ENCODE measurements at regions not wholly inside any gene's neighbourhood (a gene's known extent, or its start where the extent isn't known, plus 50 kb on each side); places are given as distances from the start of the nearest gene placed in this dataset.
"Not testable (repeated sequence)": the region's sequence is repeated elsewhere in the genome, so short reads cannot be mapped to it uniquely, and the experiment has no call there.

DNA sequence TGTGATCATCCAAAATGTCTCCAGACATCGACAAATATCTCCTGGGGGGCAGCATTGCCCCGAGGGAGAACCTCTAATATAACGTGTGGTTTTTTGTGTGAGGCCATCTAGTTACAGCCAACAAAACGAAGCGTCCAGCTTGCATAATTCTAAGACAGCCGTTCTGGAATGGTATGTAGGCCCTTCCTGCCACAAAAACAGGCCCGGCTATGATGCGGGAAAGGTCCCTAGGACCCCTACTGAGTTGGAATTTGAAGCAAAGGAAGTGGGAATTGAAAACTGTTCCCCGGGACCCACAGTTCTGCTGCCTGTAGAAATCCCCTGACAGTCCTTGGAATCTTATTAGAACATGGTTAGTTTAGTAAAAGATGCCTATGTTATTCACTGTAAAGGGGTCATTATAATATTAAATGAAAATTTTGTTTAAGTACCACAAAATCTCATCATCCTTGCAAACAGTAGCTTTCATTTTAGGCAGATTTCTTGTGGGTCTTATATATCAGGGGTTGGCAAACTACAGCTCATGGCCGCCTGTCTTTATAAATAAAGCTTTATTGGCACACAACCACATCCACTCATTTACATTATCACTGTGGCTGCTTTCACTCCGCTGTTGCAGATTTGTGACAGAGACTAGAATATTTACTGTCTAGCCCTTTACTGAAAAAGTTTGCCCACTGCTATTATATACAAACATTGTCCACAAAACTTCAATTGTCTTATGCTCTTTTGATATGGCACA lies 70.7 kb downstream of the MSX2 start:
- Histone ChIP-seq H2AFZ (no peak overlapping the region), H3K4me1 (peaks cover 6% of the 10 kb centered on the region), H3K9ac (no peak overlapping the region), H3K9me3 (ENCODE audit: control insufficient read depth, low read length) (no peaks in the 10 kb centered on the region), H3K4me2 (ENCODE audit: low read length) (no peak overlapping the region), H3K4me3 (ENCODE audit: low read depth, low read length) (no peak overlapping the region), H3K27ac (no peak overlapping the region), H3K79me2 (no peaks in the 10 kb centered on the region), H3K36me3 (ENCODE audit: control insufficient read depth, insufficient read depth, low read length) (no peaks in the 10 kb centered on the region), H3K27me3 (ENCODE audit: control insufficient read depth, insufficient read depth, low read length) (no peaks in the 10 kb centered on the region)
- TF ChIP-seq CTCF (IDR thresholded peaks at IDR 0.05), result no peak

GRCh38 chr5:174793684-174794328 lies 69.4 kb downstream of the MSX2 start:
- no peaks in the 10 kb centered on the region for H3K36me3 ChIP-seq (ENCODE audit: control insufficient read depth, insufficient read depth, low read length)
- H3K4me1 ChIP-seq, result peaks cover 6% of the 10 kb centered on the region
- H3K4me3 ChIP-seq (ENCODE audit: low read depth, low read length), result no peak overlapping the region
- H3K9me3 ChIP-seq (ENCODE audit: control insufficient read depth, low read length), result no peaks in the 10 kb centered on the region
- no peaks in the 10 kb centered on the region for H3K79me2 ChIP-seq
- H2AFZ ChIP-seq, result peak overlapping the region; percentile 66
- H3K27ac ChIP-seq, result no peak overlapping the region
- H3K4me2 ChIP-seq (ENCODE audit: low read length), result no peak overlapping the region
- TF ChIP-seq CTCF (IDR thresholded peaks at IDR 0.05), result peak; percentile 92
- no peaks in the 10 kb centered on the region for H3K27me3 ChIP-seq (ENCODE audit: control insufficient read depth, insufficient read depth, low read length)
- H3K9ac ChIP-seq, result no peak overlapping the region

DNA sequence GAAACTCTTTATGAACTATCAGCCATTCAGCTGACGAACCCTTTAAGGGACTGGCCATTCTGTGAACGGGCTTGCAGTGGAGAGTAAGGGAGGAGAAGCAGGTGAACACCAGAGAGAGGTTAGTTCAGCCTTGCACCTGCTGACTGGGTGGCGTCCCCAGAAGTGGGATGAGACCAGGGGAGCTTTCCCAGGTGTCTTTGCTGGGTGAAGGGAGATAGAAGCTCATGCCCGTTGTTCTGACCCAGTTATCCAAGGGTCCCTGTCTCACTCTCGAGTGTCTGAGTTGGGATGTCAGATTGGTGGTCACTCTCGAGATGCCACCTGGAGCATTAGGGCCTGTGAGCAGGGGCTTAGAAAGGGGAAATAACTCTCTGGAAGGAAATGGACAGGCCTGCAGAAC lies 68.7 kb downstream of the MSX2 start:
- Histone ChIP-seq H3K4me2 (ENCODE audit: low read length) (no peak overlapping the region), H3K9ac (no peak overlapping the region), H3K27ac (no peak overlapping the region), H3K79me2 (no peaks in the 10 kb centered on the region), H3K36me3 (ENCODE audit: control insufficient read depth, insufficient read depth, low read length) (no peaks in the 10 kb centered on the region), H3K9me3 (ENCODE audit: control insufficient read depth, low read length) (no peaks in the 10 kb centered on the region), H3K4me1 (peaks cover 6% of the 10 kb centered on the region), H3K27me3 (ENCODE audit: control insufficient read depth, insufficient read depth, low read length) (no peaks in the 10 kb centered on the region), H3K4me3 (ENCODE audit: low read depth, low read length) (no peak overlapping the region), H2AFZ (peak overlapping the region; percentile 66)
- no peak for TF ChIP-seq CTCF (IDR thresholded peaks at IDR 0.05)

DNA sequence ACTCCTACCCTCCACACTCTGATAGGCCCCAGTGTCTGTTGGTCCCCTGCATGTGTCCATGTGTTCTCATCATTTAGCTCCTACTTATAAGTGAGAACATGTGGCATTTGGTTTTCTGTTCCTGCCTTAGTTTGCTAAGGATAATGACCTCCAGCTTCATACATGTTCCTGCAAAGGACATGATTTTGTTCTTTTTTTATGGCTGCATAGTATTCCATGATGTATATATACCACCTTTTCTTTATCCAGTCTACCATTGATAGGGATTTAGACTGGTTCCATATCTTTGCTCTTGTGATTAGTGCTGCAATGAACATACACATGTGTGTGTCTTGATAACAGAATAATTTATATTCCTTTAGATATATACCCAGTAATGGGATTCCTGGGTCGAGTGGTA lies 67.9 kb downstream of the MSX2 start:
- not testable (repeated sequence) for H3K4me2 ChIP-seq (ENCODE audit: low read length); H3K4me1 ChIP-seq; H2AFZ ChIP-seq; H3K27ac ChIP-seq; H3K36me3 ChIP-seq (ENCODE audit: control insufficient read depth, insufficient read depth, low read length); H3K4me3 ChIP-seq (ENCODE audit: low read depth, low read length); H3K79me2 ChIP-seq; H3K9me3 ChIP-seq (ENCODE audit: control insufficient read depth, low read length); H3K9ac ChIP-seq; H3K27me3 ChIP-seq (ENCODE audit: control insufficient read depth, insufficient read depth, low read length)

- Histone ChIP-seq H3K9me3 (ENCODE audit: control insufficient read depth, low read length) (no peaks in the 10 kb centered on the region), H2AFZ (no peak overlapping the region), H3K27me3 (ENCODE audit: control insufficient read depth, insufficient read depth, low read length) (no peaks in the 10 kb centered on the region), H3K4me2 (ENCODE audit: low read length) (no peak overlapping the region), H3K27ac (no peak overlapping the region), H3K4me3 (ENCODE audit: low read depth, low read length) (no peak overlapping the region), H3K36me3 (ENCODE audit: control insufficient read depth, insufficient read depth, low read length) (no peaks in the 10 kb centered on the region), H3K9ac (no peak overlapping the region), H3K4me1 (peaks cover 6% of the 10 kb centered on the region), H3K79me2 (no peaks in the 10 kb centered on the region)
- TF ChIP-seq CTCF (IDR thresholded peaks at IDR 0.05), result no peak
These were observed 66.5 kb downstream of the MSX2 start for GRCh38 chr5:174790906-174791305.

Measured in parathyroid adenoma (tissue), 2 donors.